Parathyroid adenoma (tissue), 2 donors: ENCODE measurements at regions not wholly inside any gene's neighbourhood (a gene's known extent, or its start where the extent isn't known, plus 50 kb on each side); places are given as distances from the start of the nearest gene placed in this dataset.

Experiments
- H2AFZ ChIP-seq: fragments of 300-600 bp; sonication (generic); one replicate; pipeline ENCODE4 v1.7.0; 2017; ENCODE audit warnings: antibody characterized with exemption, mild to moderate bottlenecking
- H3K27ac ChIP-seq: fragments of 300-600 bp; sonication (generic); one replicate; pipeline ENCODE4 v1.7.0; 2017
- H3K27me3 ChIP-seq: fragments of 300-600 bp; sonication (generic); one replicate; pipeline ENCODE4 v1.7.0; 2017; ENCODE audit warnings: low read length; ENCODE audit not compliant: control insufficient read depth, insufficient read depth
- H3K36me3 ChIP-seq: fragments of 300-600 bp; sonication (generic); one replicate; pipeline ENCODE4 v1.7.0; 2017; ENCODE audit warnings: low read length; ENCODE audit not compliant: control insufficient read depth, insufficient read depth
- H3K4me1 ChIP-seq: fragments of 300-600 bp; sonication (generic); one replicate; pipeline ENCODE4 v1.7.0; 2017; ENCODE audit warnings: control low read depth
- H3K4me2 ChIP-seq: fragments of 300-600 bp; sonication (generic); one replicate; pipeline ENCODE4 v1.7.0; 2017; ENCODE audit warnings: low read length
- H3K4me3 ChIP-seq: fragments of 300-600 bp; sonication (generic); one replicate; pipeline ENCODE4 v1.7.0; 2017; ENCODE audit warnings: low read depth, low read length
- H3K79me2 ChIP-seq: fragments of 300-600 bp; sonication (generic); one replicate; pipeline ENCODE4 v1.7.0; 2017; ENCODE audit warnings: control low read depth
- H3K9ac ChIP-seq: fragments of 300-600 bp; sonication (generic); one replicate; pipeline ENCODE4 v1.7.0; 2017; ENCODE audit warnings: mild to moderate bottlenecking
- H3K9me3 ChIP-seq: fragments of 300-600 bp; sonication (generic); one replicate; pipeline ENCODE4 v1.7.0; 2017; ENCODE audit warnings: low read length; ENCODE audit not compliant: control insufficient read depth
- CTCF ChIP-seq: fragments of 300-600 bp; sonication (generic); IDR thresholded peaks from one replicate; pipeline ENCODE4 v1.7.0; 2017; ENCODE audit warnings: antibody characterized with exemption, mild to moderate bottlenecking
- donor health status: primary hyperparathyroidism.

GRCh38 chr4:177612684-177613083 lies 170.4 kb upstream of the AGA start:
- Histone ChIP-seq H3K4me1 (no peaks in the 10 kb centered on the region), H3K79me2 (no peaks in the 10 kb centered on the region), H3K9me3 (no peaks in the 10 kb centered on the region), H3K4me3 (no peak overlapping the region), H3K4me2 (no peak overlapping the region), H3K27ac (no peak overlapping the region), H3K36me3 (no peaks in the 10 kb centered on the region), H3K27me3 (no peaks in the 10 kb centered on the region), H3K9ac (no peak overlapping the region), H2AFZ (no peak overlapping the region)
- no peak for TF ChIP-seq CTCF

GRCh38 chr4:177632481-177632880 lies 190.2 kb upstream of the AGA start:
- Histone ChIP-seq H3K9ac (no peak overlapping the region), H3K4me2 (no peak overlapping the region), H3K27me3 (no peaks in the 10 kb centered on the region), H3K4me1 (no peaks in the 10 kb centered on the region), H3K4me3 (no peak overlapping the region), H3K27ac (no peak overlapping the region), H3K9me3 (no peaks in the 10 kb centered on the region), H3K36me3 (no peaks in the 10 kb centered on the region), H2AFZ (no peak overlapping the region), H3K79me2 (no peaks in the 10 kb centered on the region)
- TF ChIP-seq CTCF, result no peak

- no peak overlapping the region for H3K4me3 ChIP-seq
- H3K9me3 ChIP-seq, result no peaks in the 10 kb centered on the region
- H3K4me2 ChIP-seq, result no peak overlapping the region
- no peak overlapping the region for H3K9ac ChIP-seq
- H3K79me2 ChIP-seq, result no peaks in the 10 kb centered on the region
- no peak overlapping the region for H3K27ac ChIP-seq
- H3K36me3 ChIP-seq, result no peaks in the 10 kb centered on the region
- no peaks in the 10 kb centered on the region for H3K27me3 ChIP-seq
- no peak for TF ChIP-seq CTCF
- no peak overlapping the region for H2AFZ ChIP-seq
- no peaks in the 10 kb centered on the region for H3K4me1 ChIP-seq
Measured at GRCh38 chr4:177638871-177639270, 196.6 kb upstream of the AGA start.

GRCh38 chr4:177640864-177641263 lies 198.6 kb upstream of the AGA start:
- no peak for TF ChIP-seq CTCF
- no peak overlapping the region for H3K4me3 ChIP-seq

GRCh38 chr4:177660223-177660622 lies 218.0 kb upstream of the AGA start:
- H3K79me2 ChIP-seq, result no peaks in the 10 kb centered on the region
- TF ChIP-seq CTCF, result no peak
- no peaks in the 10 kb centered on the region for H3K36me3 ChIP-seq
- H3K4me3 ChIP-seq, result no peak overlapping the region
- H3K27me3 ChIP-seq, result no peaks in the 10 kb centered on the region
- H3K9ac ChIP-seq, result no peak overlapping the region
- H2AFZ ChIP-seq, result no peak overlapping the region
- H3K9me3 ChIP-seq, result no peaks in the 10 kb centered on the region
- H3K4me2 ChIP-seq, result no peak overlapping the region
- H3K4me1 ChIP-seq, result no peaks in the 10 kb centered on the region
- no peak overlapping the region for H3K27ac ChIP-seq

More at GRCh38 chr4:177640864-177641263, 198.6 kb upstream of the AGA start:
- Histone ChIP-seq H3K27ac (no peak overlapping the region), H3K36me3 (no peaks in the 10 kb centered on the region), H2AFZ (no peak overlapping the region), H3K79me2 (no peaks in the 10 kb centered on the region), H3K9me3 (no peaks in the 10 kb centered on the region), H3K4me1 (no peaks in the 10 kb centered on the region), H3K4me2 (no peak overlapping the region), H3K9ac (no peak overlapping the region), H3K27me3 (no peaks in the 10 kb centered on the region)
